ENCODE measurements at regions not wholly inside any gene's neighbourhood (a gene's known extent, or its start where the extent isn't known, plus 50 kb on each side); places are given as distances from the start of the nearest gene placed in this dataset.

DNA sequence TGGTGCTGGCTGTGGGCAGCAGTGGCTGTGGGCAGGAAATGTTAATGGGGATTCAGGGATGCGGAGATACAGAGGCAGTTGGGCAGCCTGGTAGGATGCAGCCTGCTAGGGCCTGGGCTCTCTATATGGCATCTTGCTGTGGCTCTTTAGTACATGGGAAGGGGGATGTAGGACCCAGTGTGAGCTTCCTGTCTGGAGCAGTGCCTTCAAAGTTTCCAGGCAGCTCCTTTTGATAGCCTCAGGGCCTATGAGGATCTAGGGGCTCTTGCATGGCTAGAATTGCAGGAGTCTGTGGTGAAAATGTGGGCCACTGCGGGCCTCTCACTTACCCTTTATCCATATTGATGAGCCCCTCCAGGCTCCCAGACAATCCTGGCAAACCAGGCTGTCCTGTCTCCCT lies 213.2 kb upstream of the SNX19 start:
- H3K27ac Mint-ChIP-seq (ENCODE audit: unreplicated experiment): peak overlapping the region; percentile 85
- peaks cover 7% of the 10 kb centered on the region for H3K9me3 Mint-ChIP-seq
- H3K27me3 Mint-ChIP-seq (ENCODE audit: low read depth): no peaks in the 10 kb centered on the region
- H3K4me1 Mint-ChIP-seq: no peaks in the 10 kb centered on the region
- no peak for DNase-seq (ENCODE audit: low read depth, low spot score)
- peaks cover 4% of the 10 kb centered on the region for H3K36me3 Mint-ChIP-seq (ENCODE audit: low read depth)
- H3K4me3 Mint-ChIP-seq: no peak overlapping the region
- TF ChIP-seq, protein P1, sequence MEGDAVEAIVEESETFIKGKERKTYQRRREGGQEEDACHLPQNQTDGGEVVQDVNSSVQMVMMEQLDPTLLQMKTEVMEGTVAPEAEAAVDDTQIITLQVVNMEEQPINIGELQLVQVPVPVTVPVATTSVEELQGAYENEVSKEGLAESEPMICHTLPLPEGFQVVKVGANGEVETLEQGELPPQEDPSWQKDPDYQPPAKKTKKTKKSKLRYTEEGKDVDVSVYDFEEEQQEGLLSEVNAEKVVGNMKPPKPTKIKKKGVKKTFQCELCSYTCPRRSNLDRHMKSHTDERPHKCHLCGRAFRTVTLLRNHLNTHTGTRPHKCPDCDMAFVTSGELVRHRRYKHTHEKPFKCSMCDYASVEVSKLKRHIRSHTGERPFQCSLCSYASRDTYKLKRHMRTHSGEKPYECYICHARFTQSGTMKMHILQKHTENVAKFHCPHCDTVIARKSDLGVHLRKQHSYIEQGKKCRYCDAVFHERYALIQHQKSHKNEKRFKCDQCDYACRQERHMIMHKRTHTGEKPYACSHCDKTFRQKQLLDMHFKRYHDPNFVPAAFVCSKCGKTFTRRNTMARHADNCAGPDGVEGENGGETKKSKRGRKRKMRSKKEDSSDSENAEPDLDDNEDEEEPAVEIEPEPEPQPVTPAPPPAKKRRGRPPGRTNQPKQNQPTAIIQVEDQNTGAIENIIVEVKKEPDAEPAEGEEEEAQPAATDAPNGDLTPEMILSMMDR (conservative IDR thresholded peaks at IDR 0.05): no peak

DNA sequence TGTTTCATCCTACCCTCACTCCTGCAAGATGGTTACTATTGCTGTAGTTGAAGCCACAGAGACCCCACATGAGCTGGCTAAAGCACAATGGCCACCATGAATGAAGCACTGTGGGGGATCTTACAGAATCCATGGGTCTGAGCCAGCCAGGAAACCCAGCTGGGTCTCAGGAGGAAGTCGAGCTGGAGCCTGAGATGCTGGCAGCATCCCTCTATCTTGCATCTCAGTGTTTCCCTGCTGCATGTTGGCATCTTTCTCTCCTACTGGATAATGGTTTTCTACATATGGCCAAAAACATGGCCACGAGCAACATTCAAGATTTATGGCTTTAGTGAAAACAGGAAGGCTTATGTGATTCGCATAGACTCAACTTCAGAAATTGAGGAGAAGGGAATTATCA lies 219.3 kb upstream of the SNX19 start:
- Mint-ChIP-seq H3K4me1 (no peaks in the 10 kb centered on the region), H3K36me3 (ENCODE audit: low read depth) (peaks cover 2% of the 10 kb centered on the region), H3K4me3 (no peak overlapping the region), H3K9me3 (no peaks in the 10 kb centered on the region), H3K27ac (ENCODE audit: unreplicated experiment) (no peak overlapping the region), H3K27me3 (ENCODE audit: low read depth) (no peaks in the 10 kb centered on the region)
- DNase-seq (ENCODE audit: low read depth, low spot score): no peak
- TF ChIP-seq, protein P1 (conservative IDR thresholded peaks at IDR 0.05): no peak

DNA sequence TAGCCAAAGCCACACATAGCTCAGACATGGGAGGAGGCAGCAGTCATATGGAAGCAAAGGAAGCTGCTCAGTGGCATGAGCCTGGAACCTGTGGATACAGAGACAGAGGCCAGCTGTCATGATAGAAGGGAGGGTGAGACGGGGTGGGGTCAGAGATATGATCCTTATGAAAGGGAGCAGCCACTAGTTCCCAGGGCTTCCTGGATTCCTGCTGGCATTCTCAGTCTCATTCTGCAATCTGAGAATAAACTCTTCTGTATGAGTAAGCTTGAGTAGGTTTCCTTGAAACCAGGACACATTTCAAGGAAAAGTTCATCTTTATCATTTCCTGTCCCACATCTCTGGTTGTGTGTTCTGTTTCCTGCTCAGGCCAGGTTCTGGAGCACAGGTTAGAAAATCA lies 220.2 kb upstream of the SNX19 start:
- no peak for DNase-seq (ENCODE audit: low read depth, low spot score)
- no peak overlapping the region for H3K27ac Mint-ChIP-seq (ENCODE audit: unreplicated experiment)

DNA sequence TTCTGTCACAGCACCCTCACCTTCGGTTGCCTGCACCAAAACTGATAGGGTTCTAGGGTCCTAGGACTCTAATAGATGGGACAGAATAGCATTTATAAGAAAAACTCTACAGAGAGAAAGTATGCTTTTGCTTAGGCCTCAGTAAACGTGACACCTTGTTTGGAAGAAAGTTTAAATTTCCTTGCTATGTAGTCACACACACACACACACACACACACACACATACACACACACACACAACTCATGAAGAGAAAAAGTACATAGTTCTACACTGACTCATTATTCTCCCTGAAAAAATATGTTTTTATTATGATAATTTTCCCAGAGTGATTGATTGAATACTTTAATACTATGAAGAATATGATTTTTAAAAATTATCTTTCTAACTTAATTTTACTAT lies 220.8 kb upstream of the SNX19 start:
- no peaks in the 10 kb centered on the region for H3K4me1 Mint-ChIP-seq
- H3K27ac Mint-ChIP-seq (ENCODE audit: unreplicated experiment): no peak overlapping the region
- no peak for DNase-seq (ENCODE audit: low read depth, low spot score)
- TF ChIP-seq, protein P1 (conservative IDR thresholded peaks at IDR 0.05): no peak
- no peaks in the 10 kb centered on the region for H3K27me3 Mint-ChIP-seq (ENCODE audit: low read depth)
- H3K4me3 Mint-ChIP-seq: no peak overlapping the region
- peaks cover 2% of the 10 kb centered on the region for H3K36me3 Mint-ChIP-seq (ENCODE audit: low read depth)
- no peaks in the 10 kb centered on the region for H3K9me3 Mint-ChIP-seq

More for the DNA sequence above, 220.2 kb upstream of the SNX19 start:
- Mint-ChIP-seq H3K4me3 (no peak overlapping the region), H3K4me1 (no peaks in the 10 kb centered on the region), H3K9me3 (no peaks in the 10 kb centered on the region), H3K27me3 (ENCODE audit: low read depth) (no peaks in the 10 kb centered on the region), H3K36me3 (ENCODE audit: low read depth) (peaks cover 2% of the 10 kb centered on the region)
- TF ChIP-seq, protein P1 (conservative IDR thresholded peaks at IDR 0.05): no peak

DNA sequence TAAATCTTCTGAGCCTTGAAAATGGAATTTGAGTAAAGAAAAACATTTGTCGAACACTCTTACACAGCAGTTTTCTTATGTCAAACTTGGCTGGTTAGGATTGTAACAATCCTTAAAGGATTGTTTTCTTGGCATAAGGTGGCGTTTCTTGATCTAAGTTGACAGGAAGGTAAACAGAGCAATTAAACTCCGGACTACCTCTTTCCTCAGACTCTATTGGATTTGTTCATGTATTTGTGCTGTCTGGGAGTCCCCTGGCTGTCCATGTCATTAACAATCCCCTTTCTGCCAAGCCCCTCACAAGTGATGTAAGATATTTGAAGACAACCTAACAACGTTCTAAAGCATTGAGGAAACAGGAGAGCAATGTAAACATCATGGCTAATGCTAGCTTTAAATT lies 222.5 kb upstream of the SNX19 start:
- no peak for DNase-seq (ENCODE audit: low read depth, low spot score)
- Mint-ChIP-seq H3K36me3 (ENCODE audit: low read depth) (no peaks in the 10 kb centered on the region), H3K4me3 (no peak overlapping the region), H3K27ac (ENCODE audit: unreplicated experiment) (no peak overlapping the region), H3K9me3 (no peaks in the 10 kb centered on the region), H3K27me3 (ENCODE audit: low read depth) (no peaks in the 10 kb centered on the region), H3K4me1 (no peaks in the 10 kb centered on the region)
- TF ChIP-seq, protein P1 (conservative IDR thresholded peaks at IDR 0.05): no peak

DNA sequence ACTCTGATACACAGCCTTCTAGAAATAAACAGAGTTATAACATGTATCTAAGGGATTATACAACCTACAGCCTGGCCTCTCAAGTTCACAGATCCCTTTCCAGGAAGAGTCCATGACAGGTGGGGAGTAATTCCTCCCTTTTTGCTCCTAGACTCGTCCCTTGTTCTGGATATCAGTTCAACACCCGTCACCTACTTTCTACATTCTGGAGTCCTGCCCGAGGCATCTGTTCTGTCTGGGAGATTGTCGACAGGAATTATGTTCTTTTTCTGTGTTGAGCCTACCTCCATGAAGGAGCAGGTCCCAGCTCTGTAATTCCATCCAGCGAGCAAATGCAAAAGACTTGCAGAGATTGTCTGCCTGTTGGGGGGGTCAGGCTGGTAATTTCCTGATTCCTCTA lies 224.6 kb upstream of the NTM start:
- Mint-ChIP-seq H3K27ac (ENCODE audit: unreplicated experiment) (no peak overlapping the region), H3K36me3 (ENCODE audit: low read depth) (no peaks in the 10 kb centered on the region), H3K9me3 (peaks cover 2% of the 10 kb centered on the region), H3K27me3 (ENCODE audit: low read depth) (no peaks in the 10 kb centered on the region), H3K4me3 (no peak overlapping the region), H3K4me1 (no peaks in the 10 kb centered on the region)
- TF ChIP-seq, protein P1 (conservative IDR thresholded peaks at IDR 0.05): no peak
- DNase-seq (ENCODE audit: low read depth, low spot score): no peak

All from neural crest cell (in vitro differentiated cells).